DOHH2 (cell line): ENCODE measurements at regions not wholly inside any gene's neighbourhood (a gene's known extent, or its start where the extent isn't known, plus 50 kb on each side); places are given as distances from the start of the nearest gene placed in this dataset.
"Not testable (repeated sequence)": the region's sequence is repeated elsewhere in the genome, so short reads cannot be mapped to it uniquely, and the experiment has no call there.

Source experiments
- H3F3A ChIP-seq: fragments of 200-600 bp; sonication (generic), shearing (Covaris generic); 2 replicates; pipeline ENCODE4 v1.6.0; 2016; ENCODE audit warnings: antibody characterized with exemption, mild to moderate bottlenecking; ENCODE audit not compliant: control insufficient read depth, insufficient read depth
- H3K27ac ChIP-seq: fragments of 200-600 bp; sonication (generic); 2 replicates; pipeline ENCODE4 v1.5.1; 2014; ENCODE audit warnings: low read depth, mild to moderate bottlenecking, low read length, moderate library complexity
- H3K27me3 ChIP-seq: fragments of 200-600 bp; sonication (generic); 2 replicates; pipeline ENCODE4 v1.6.1; 2014; ENCODE audit warnings: mild to moderate bottlenecking, low read length, mixed read lengths; ENCODE audit not compliant: control insufficient read depth
- H3K36me3 ChIP-seq: fragments of 200-600 bp; sonication (generic); 2 replicates; pipeline ENCODE4 v1.6.1; 2014; ENCODE audit warnings: mild to moderate bottlenecking, low read length, moderate library complexity, mixed read lengths; ENCODE audit not compliant: control insufficient read depth
- H3K4me1 ChIP-seq: fragments of 200-600 bp; sonication (generic); 2 replicates; pipeline ENCODE4 v1.6.1; 2014; ENCODE audit warnings: mild to moderate bottlenecking, low read length, mixed read lengths; ENCODE audit not compliant: control insufficient read depth
- H3K4me2 ChIP-seq: fragments of 200-600 bp; sonication (generic); 2 replicates; pipeline ENCODE4 v1.6.0; 2014; ENCODE audit warnings: mild to moderate bottlenecking, low read length, moderate library complexity
- H3K4me3 ChIP-seq: fragments of 200-600 bp; sonication (generic); 2 replicates; pipeline ENCODE4 v1.5.1; 2014; ENCODE audit warnings: mild to moderate bottlenecking, low read length, mixed read lengths
- H3K79me2 ChIP-seq: fragments of 200-600 bp; sonication (generic); 2 replicates; pipeline ENCODE4 v1.6.1; 2014; ENCODE audit warnings: mild to moderate bottlenecking, low read length, mixed read lengths; ENCODE audit not compliant: control insufficient read depth
- H3K9me2 ChIP-seq: fragments of 200-600 bp; sonication (generic); replicated peaks from 2 replicates; pipeline ENCODE4 v1.6.1; 2014; ENCODE audit warnings: mild to moderate bottlenecking, low read length, mixed read lengths; ENCODE audit not compliant: control insufficient read depth
- H3K9me3 ChIP-seq: fragments of 200-600 bp; sonication (generic); 2 replicates; pipeline ENCODE4 v1.6.1; 2014; ENCODE audit warnings: antibody characterized with exemption, low read length, mixed read lengths; ENCODE audit not compliant: control insufficient read depth, insufficient read depth
- H4K20me1 ChIP-seq: fragments of 200-600 bp; sonication (generic); 2 replicates; pipeline ENCODE4 v1.6.0; 2014; ENCODE audit warnings: low read depth, mild to moderate bottlenecking, antibody characterized with exemption, low read length, moderate library complexity; ENCODE audit not compliant: control insufficient read depth, insufficient read depth
- CTCF ChIP-seq: fragments of 200-600 bp; sonication (generic); IDR thresholded peaks from one replicate; pipeline ENCODE4 v1.5.1; 2014; ENCODE audit warnings: antibody characterized with exemption, mild to moderate bottlenecking, low read depth, low read length; ENCODE audit not compliant: poor library complexity, severe bottlenecking
- EZH2phosphoT487 ChIP-seq: fragments of 200-600 bp; sonication (generic); IDR thresholded peaks from 2 replicates; pipeline ENCODE4 v1.6.1; 2017; ENCODE audit warnings: borderline replicate concordance, mild to moderate bottlenecking, antibody characterized with exemption, low read length, moderate library complexity, mixed read lengths

- Histone ChIP-seq H3K9me2 (no peaks in the 10 kb centered on the region), H3K79me2 (no peaks in the 10 kb centered on the region), H3K36me3 (no peaks in the 10 kb centered on the region), H3K27me3 (no peaks in the 10 kb centered on the region), H3K4me1 (no peaks in the 10 kb centered on the region), H3K4me2 (no peak overlapping the region), H3F3A (no peaks in the 10 kb centered on the region), H3K9me3 (no peaks in the 10 kb centered on the region), H3K27ac (no peak overlapping the region), H3K4me3 (no peak overlapping the region), H4K20me1 (no peaks in the 10 kb centered on the region)
- no peak for TF ChIP-seq EZH2phosphoT487
- TF ChIP-seq CTCF, result no peak
These were observed 309.3 kb upstream of the FGF13 start for GRCh38 chrX:139020801-139021200.

DNA sequence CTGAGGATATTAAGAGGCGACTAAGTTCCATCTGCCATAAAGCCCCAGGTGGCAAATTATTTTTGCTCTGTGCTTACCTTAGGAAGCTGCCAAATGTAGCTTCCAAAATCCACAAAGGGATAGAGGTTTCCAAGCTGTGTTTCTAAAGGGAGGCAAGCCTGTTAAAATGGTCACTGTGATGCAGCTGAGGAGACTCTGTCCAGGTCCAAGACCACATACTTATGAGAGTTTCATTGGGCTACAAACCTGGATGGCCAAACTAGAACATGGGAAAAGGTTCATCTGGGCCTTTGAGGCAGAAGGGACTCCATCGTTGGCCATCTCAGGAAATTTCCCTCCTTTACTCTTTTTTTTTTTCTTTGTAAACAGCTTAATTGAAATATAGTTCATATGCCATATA lies 306.9 kb upstream of the FGF13 start:
- no peaks in the 10 kb centered on the region for H3K4me1 ChIP-seq
- TF ChIP-seq EZH2phosphoT487 (no peak), CTCF (no peak)
- H3K4me3 ChIP-seq, result no peak overlapping the region
- H3K27ac ChIP-seq, result no peak overlapping the region
- H3K9me3 ChIP-seq, result no peaks in the 10 kb centered on the region
- no peaks in the 10 kb centered on the region for H3K27me3 ChIP-seq
- no peaks in the 10 kb centered on the region for H3K79me2 ChIP-seq
- no peak overlapping the region for H3K4me2 ChIP-seq
- H3K9me2 ChIP-seq, result no peaks in the 10 kb centered on the region
- no peaks in the 10 kb centered on the region for H4K20me1 ChIP-seq
- no peaks in the 10 kb centered on the region for H3K36me3 ChIP-seq
- no peaks in the 10 kb centered on the region for H3F3A ChIP-seq

DNA sequence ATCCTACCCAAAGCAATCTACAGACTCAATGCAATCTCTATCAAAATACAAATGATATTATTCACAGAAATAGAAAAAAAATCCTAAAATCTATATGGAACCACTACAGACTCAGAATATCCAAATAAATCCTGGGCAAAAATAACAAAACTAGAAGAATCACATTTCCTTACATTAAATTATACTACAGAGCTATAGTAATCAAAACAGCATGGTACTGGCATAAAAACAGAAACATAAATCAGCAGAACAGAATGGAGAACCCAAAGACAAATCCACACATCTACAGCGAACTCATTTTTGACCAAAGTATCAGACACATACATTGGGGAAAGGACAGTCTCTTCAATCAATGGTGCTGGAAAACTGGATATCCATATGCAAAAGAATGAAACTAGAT lies 304.1 kb upstream of the FGF13 start:
- no peak for TF ChIP-seq CTCF
- Histone ChIP-seq H3K4me3 (no peak overlapping the region), H3K27me3 (no peaks in the 10 kb centered on the region), H3K9me3 (no peaks in the 10 kb centered on the region), H3K9me2 (no peaks in the 10 kb centered on the region), H4K20me1 (no peaks in the 10 kb centered on the region), H3K36me3 (no peaks in the 10 kb centered on the region), H3K4me1 (no peaks in the 10 kb centered on the region), H3K27ac (no peak overlapping the region), H3F3A (no peaks in the 10 kb centered on the region), H3K79me2 (no peaks in the 10 kb centered on the region), H3K4me2 (no peak overlapping the region)

DNA sequence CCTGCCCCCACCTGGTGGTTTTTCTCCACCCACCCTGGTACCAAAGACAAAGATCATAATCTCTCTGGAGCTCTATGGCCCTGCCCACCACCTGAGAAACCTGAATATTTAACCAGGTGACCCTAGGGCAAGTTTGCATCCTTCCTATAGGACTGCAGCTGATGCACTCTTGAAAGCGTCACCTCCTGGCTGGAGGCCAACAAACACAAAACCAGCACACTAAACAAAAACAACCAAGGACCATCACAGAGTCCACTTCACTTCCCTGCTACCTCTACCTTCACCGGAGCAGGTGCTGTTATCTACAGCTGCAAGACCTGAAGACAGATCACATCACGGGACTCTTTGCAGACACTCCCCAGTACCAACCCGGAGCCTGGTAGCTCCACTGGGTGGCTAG lies 296.7 kb upstream of the FGF13 start:
- H3K36me3 ChIP-seq, result no peaks in the 10 kb centered on the region
- H3F3A ChIP-seq, result no peaks in the 10 kb centered on the region
- H3K4me3 ChIP-seq, result no peak overlapping the region
- H3K9me2 ChIP-seq, result no peaks in the 10 kb centered on the region
- H3K4me1 ChIP-seq, result no peaks in the 10 kb centered on the region
- no peaks in the 10 kb centered on the region for H3K79me2 ChIP-seq
- H3K9me3 ChIP-seq, result no peaks in the 10 kb centered on the region
- no peaks in the 10 kb centered on the region for H3K27me3 ChIP-seq
- TF ChIP-seq CTCF, result no peak
- TF ChIP-seq EZH2phosphoT487, result no peak
- H3K27ac ChIP-seq, result no peak overlapping the region
- no peaks in the 10 kb centered on the region for H4K20me1 ChIP-seq
- no peak overlapping the region for H3K4me2 ChIP-seq

DNA sequence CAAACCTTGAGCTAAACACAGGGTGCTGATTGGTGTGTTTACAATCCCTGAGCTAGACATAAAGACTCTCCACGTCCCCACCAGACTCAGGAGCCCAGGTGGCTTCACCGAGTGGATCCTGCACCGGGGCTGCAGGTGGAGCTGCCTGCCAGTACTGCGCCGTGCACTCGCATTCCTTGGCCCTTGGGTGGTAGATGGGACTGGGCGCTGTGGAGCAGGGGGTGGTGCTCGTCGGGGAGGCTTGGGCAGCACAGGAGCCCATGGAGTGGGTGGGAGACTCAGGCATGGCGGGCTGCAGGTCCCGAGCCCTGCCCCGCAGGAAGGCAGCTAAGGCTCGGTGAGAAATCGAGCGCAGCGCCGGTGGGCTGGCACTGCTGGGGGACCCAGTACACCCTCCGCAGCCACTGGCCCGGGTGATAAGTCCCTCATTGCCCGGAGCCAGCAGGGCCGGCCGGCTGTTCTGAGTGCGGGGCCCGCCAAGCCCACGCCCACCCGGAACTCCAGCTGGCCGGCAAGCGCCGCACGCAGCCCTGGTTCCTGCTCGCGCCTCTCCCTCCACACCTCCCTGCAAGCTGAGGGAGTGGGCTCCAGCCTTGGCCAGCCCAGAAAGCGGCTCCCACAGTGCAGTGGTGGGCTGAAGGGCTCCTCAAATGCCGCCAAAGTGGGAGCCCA lies 292.5 kb upstream of the FGF13 start:
- not testable (repeated sequence) for H3K4me2 ChIP-seq, H3K9me3 ChIP-seq, H3K79me2 ChIP-seq, H3K27ac ChIP-seq, H3K9me2 ChIP-seq, H3K27me3 ChIP-seq, H3K4me3 ChIP-seq, H3F3A ChIP-seq, H4K20me1 ChIP-seq, H3K36me3 ChIP-seq, H3K4me1 ChIP-seq
